Astrocyte of the cerebellum (primary cell): ENCODE measurements at regions not wholly inside any gene's neighbourhood (a gene's known extent, or its start where the extent isn't known, plus 50 kb on each side); places are given as distances from the start of the nearest gene placed in this dataset.

Experiments used
- DNase-seq: peaks from one replicate; pipeline ENCODE4 v3.0.0-alpha.2; 2011; ENCODE audit warnings: low read depth
- H3K4me3 ChIP-seq: 2 replicates; pipeline ENCODE4 v1.5.1; 2011; ENCODE audit warnings: mild to moderate bottlenecking, low read depth, low read length, moderate library complexity
- in situ Hi-C: cut with HindIII; loops from 2 replicates; pipeline ENCODE4 v1.10.0; 2017; ENCODE audit warnings: low sequenced_read_pairs
- TF ChIP-seq, protein P1 (sequence below): IDR thresholded peaks from 2 replicates; pipeline ENCODE4 v1.5.1; 2012; ENCODE audit warnings: low read length, low read depth, moderate library complexity, mild to moderate bottlenecking; ENCODE audit errors: missing control alignments

DNA sequence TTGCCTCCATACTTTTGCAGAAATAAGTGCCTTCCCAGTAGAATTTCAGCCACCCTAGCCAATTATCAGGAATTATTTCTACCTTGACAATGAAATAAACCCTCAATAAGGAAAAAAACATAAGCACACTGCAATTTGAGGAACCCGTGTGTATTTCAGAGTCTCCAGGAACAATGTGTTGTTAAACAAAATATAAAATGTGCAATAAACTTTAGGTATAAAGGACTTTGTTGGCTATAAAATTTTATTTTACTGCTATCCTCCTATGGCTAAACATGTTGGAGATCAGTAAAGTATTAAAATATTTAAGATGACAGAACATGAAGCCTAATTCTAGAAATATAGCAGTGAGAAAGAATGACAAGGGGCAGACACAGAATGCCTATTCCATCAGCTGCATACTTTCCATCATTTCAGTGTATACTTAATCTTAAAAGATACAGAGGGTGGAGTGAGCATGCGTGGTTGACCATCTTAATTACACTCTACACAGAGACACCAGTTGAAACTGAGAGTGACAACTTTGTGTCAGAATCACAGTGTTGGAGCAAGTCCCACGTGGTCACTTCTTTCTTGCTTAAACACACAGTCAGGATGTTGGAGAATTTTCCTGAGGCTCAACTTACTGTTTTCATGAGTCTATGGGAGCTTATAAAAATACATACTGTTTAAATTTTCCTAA lies 79.0 kb upstream of the SUCLG2 start:
- H3K4me3 ChIP-seq, result no peak overlapping the region
- TF ChIP-seq, protein P1, sequence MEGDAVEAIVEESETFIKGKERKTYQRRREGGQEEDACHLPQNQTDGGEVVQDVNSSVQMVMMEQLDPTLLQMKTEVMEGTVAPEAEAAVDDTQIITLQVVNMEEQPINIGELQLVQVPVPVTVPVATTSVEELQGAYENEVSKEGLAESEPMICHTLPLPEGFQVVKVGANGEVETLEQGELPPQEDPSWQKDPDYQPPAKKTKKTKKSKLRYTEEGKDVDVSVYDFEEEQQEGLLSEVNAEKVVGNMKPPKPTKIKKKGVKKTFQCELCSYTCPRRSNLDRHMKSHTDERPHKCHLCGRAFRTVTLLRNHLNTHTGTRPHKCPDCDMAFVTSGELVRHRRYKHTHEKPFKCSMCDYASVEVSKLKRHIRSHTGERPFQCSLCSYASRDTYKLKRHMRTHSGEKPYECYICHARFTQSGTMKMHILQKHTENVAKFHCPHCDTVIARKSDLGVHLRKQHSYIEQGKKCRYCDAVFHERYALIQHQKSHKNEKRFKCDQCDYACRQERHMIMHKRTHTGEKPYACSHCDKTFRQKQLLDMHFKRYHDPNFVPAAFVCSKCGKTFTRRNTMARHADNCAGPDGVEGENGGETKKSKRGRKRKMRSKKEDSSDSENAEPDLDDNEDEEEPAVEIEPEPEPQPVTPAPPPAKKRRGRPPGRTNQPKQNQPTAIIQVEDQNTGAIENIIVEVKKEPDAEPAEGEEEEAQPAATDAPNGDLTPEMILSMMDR, result no peak
- DNase-seq, result no peak
- in situ Hi-C loops, result no loop called here

DNA sequence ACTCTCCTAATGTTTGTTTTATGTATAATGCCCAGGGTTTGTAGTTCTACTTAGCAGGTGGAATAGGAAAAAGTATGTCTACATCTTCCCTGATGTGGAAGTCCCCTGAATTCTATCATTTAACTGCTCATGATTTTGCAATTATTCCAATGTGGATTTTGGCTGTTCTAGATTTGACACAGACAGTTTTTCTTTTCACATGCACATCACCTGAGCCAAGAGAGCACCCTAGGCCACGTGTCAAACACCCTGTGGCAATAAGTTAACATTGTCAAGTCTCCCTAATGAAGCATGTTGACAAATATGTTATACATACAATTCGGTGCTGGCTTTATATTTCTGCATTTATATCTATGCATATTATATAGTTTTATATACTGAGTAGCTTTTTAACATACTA lies 70.0 kb upstream of the SUCLG2 start:
- in situ Hi-C loops, result no loop called here
- H3K4me3 ChIP-seq, result no peak overlapping the region
- TF ChIP-seq, protein P1, result no peak
- DNase-seq, result no peak

DNA sequence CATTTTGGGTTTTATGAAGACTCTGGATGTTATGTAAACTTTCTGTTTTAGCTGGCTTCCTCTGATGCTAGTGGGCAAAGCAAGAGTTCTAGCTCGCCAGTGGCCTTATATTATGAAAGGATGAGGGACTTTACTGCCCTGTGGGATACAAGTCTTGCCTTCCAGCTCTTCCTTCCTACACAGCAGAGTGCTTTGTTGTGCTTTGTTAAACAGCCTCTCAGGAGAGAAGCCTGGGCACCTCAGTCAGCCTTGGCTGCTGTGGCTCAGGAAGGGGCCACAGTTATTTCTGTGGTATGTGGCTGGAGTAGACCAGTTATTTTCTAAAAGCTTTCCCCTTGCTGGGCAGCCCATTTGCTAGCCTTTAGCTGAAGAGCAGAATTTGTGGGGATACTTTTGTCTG lies 69.5 kb upstream of the SUCLG2 start:
- no peak overlapping the region for H3K4me3 ChIP-seq
- in situ Hi-C loops, result no loop called here

DNA sequence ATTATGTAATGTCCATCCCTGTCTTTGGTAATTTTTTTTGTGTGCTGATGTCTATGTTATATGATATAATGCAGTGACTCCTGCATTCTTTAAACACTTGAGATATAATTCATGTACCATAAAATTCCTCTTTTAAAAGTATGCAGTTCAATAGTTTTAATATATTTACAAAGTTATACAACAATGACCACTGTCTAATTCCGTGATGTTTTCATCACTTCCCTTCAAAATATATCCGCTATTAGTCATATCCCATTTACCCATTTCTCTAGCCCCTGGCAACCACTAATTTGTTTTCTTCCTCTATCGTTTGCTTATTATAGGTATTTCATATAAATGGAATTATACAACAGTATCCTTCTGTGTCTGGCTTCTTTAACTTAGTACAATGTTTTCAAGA lies 64.9 kb upstream of the SUCLG2 start:
- H3K4me3 ChIP-seq, result no peak overlapping the region
- TF ChIP-seq, protein P1, result no peak
- DNase-seq, result no peak
- in situ Hi-C loops, result no loop called here

More for the DNA sequence above, 69.5 kb upstream of the SUCLG2 start:
- DNase-seq, result no peak
- TF ChIP-seq, protein P1, result no peak

DNA sequence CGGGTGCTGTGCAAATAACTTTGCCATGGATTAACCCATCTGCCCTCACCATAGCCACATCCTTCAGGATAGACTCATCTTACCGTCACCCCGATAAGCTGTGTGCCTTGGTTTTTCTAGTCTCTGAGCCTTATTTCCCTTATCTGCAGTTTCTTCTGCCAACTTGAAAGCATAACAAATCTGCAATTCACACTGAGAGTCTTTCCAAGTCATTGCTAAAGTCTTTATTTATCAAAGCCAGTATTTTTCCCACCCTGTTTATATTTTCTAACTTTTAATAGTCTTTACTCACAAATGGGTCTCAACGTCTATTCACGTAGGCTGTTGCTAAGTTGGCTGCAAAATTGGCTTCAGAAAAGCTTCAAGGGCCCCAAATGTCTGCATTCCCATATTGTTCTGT lies 61.6 kb upstream of the SUCLG2 start:
- in situ Hi-C loops, result no loop called here
- DNase-seq, result no peak
- TF ChIP-seq, protein P1, result no peak

DNA sequence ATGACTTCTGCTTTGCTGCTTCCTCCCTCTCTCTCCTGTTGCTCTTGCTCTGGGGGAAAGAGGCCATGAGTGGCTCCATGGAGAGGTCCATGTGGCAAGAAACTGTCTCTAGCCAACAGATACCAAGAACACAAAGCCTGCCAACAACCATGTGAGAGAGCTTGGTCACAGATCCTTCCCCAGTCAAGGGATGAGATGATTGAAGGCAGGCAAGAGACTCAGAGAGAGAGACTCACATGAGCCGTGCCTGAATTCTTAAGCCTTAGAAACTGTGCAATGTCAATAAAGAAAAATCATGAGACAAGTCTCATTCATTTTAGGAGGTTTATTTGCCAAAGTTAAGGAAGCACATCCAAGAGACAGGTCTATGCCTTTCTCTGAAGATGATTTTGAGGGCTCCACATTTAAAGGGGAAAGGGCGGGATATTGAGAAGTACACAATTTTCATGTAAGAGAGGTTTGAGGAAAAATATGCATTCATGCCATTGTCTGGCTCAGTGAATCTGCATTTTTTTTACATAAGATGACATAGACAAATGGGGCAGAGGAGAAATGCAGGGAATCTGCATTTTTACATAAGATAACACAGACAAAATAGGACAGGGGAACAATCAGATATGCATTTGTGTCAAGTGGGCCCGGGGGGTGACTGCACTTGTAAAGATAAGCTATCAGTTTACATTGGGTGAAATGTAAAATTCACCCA lies 59.5 kb upstream of the SUCLG2 start:
- H3K4me3 ChIP-seq, result no peak overlapping the region
- in situ Hi-C loops, result no loop called here
- DNase-seq, result no peak
- TF ChIP-seq, protein P1, result no peak

More for the DNA sequence above, 61.6 kb upstream of the SUCLG2 start:
- H3K4me3 ChIP-seq, result no peak overlapping the region
